ENCODE measurements at regions not wholly inside any gene's neighbourhood (a gene's known extent, or its start where the extent isn't known, plus 50 kb on each side); places are given as distances from the start of the nearest gene placed in this dataset.

DNA sequence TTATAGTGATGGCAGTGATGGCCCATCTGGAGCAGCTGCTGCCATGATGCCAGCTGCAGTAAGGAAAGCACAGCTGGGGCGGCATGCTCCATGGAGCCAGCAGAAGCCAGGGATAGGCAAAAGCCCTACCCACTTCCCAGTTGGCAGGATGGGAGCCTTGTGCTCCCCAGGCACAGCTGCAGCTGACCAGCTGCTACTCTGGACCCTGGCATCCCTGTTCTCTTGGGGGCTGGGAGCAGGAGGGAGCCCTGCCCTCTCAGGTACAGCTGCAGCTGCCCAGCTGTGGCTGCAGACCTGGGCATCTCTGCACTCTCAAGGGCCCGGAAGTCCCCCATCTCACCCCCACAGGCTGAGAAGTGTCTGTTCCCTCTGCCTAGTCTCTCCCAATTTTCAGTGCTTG lies 531.9 kb downstream of the PCDH18 start:
- TF ChIP-seq, protein P1, sequence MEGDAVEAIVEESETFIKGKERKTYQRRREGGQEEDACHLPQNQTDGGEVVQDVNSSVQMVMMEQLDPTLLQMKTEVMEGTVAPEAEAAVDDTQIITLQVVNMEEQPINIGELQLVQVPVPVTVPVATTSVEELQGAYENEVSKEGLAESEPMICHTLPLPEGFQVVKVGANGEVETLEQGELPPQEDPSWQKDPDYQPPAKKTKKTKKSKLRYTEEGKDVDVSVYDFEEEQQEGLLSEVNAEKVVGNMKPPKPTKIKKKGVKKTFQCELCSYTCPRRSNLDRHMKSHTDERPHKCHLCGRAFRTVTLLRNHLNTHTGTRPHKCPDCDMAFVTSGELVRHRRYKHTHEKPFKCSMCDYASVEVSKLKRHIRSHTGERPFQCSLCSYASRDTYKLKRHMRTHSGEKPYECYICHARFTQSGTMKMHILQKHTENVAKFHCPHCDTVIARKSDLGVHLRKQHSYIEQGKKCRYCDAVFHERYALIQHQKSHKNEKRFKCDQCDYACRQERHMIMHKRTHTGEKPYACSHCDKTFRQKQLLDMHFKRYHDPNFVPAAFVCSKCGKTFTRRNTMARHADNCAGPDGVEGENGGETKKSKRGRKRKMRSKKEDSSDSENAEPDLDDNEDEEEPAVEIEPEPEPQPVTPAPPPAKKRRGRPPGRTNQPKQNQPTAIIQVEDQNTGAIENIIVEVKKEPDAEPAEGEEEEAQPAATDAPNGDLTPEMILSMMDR (IDR thresholded peaks at IDR 0.05; ENCODE audit: low read depth, low read length, poor library complexity, severe bottlenecking), result no peak
- no peak for TF ChIP-seq EZH2phosphoT487 (IDR thresholded peaks at IDR 0.05; ENCODE audit: borderline replicate concordance, low read length)
